GM10266 (cell line): ENCODE measurements at regions not wholly inside any gene's neighbourhood (a gene's known extent, or its start where the extent isn't known, plus 50 kb on each side); places are given as distances from the start of the nearest gene placed in this dataset.
A peak's percentile ranks its signal among the peaks of the same experiment; 100 is the strongest.

ENCODE experiments used
- DNase-seq: peaks from one replicate; pipeline ENCODE4 v3.0.0; 2012; ENCODE audit errors: extremely low spot score
- CTCF ChIP-seq: IDR thresholded peaks from 2 replicates; pipeline ENCODE4 v1.5.1; 2012; ENCODE audit warnings: mild to moderate bottlenecking, low read depth; ENCODE audit not compliant: control insufficient read depth, insufficient read depth; ENCODE audit errors: missing control alignments

GRCh38 chr16:63312346-63312745, 1276.1 kb upstream of the CDH8 start:
- DNase-seq, result no peak
- no peak for TF ChIP-seq CTCF

GRCh38 chr16:63311313-63311712, 1275.1 kb upstream of the CDH8 start:
- no peak for TF ChIP-seq CTCF
- DNase-seq, result no peak

- DNase-seq, result no peak
- no peak for TF ChIP-seq CTCF
Measured at GRCh38 chr16:63302811-63303210, 1266.6 kb upstream of the CDH8 start.

- no peak for DNase-seq
- no peak for TF ChIP-seq CTCF
Measured at GRCh38 chr16:63301349-63301748, 1265.1 kb upstream of the CDH8 start.

- DNase-seq, result no peak
- TF ChIP-seq CTCF, result no peak
Measured at GRCh38 chr16:63298993-63299392, 1262.8 kb upstream of the CDH8 start.

GRCh38 chr16:63292036-63292435, 1255.8 kb upstream of the CDH8 start:
- DNase-seq, result no peak
- no peak for TF ChIP-seq CTCF

- peak; percentile 23 for DNase-seq
- peak; percentile 61 for TF ChIP-seq CTCF
Measured at GRCh38 chr16:63289834-63290460, 1253.7 kb upstream of the CDH8 start.
